ENCODE measurements at regions not wholly inside any gene's neighbourhood (a gene's known extent, or its start where the extent isn't known, plus 50 kb on each side); places are given as distances from the start of the nearest gene placed in this dataset.
"Not testable (repeated sequence)": the region's sequence is repeated elsewhere in the genome, so short reads cannot be mapped to it uniquely, and the experiment has no call there.

DNA sequence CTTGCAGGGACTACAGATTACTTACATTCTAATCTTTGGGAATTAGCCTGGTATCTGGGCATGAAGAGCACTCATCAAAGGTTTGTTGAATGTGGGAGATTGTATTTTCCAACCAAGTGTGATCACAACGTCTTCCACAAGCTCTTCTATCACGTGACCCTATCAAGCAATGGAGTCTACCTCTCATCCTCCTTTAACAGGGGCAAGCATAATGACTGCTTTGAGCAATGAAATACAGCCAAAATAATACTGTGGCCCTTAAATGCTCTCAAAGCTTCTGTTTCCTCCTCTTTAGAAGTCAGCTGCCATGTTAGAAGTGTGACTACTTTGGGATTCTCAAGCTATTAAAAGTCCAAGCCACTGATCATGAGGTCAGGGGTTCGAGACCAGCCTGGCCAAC, 794.2 kb upstream of the TPTE start:
- not testable (repeated sequence) for H3K27ac ChIP-seq (ENCODE audit: low read depth); H3K9me2 ChIP-seq (ENCODE audit: insufficient read depth); H3K4me1 Mint-ChIP-seq; H3K79me2 ChIP-seq (replicated peaks; ENCODE audit: insufficient read depth); H4K20me1 ChIP-seq (replicated peaks; ENCODE audit: insufficient read depth); ATAC-seq; H3K4me3 Mint-ChIP-seq; H3F3A ChIP-seq (replicated peaks; ENCODE audit: low read depth); H3K27me3 ChIP-seq (ENCODE audit: insufficient read depth); H3K4me3 ChIP-seq; H3K27me3 Mint-ChIP-seq (ENCODE audit: insufficient read depth, low read depth, poor library complexity); H3K27ac Mint-ChIP-seq; H3K4me2 ChIP-seq; H3K9me3 Mint-ChIP-seq; DNase-seq (ENCODE audit: low spot score); H3K4me1 ChIP-seq (ENCODE audit: insufficient read depth); H2AFZ ChIP-seq
- H3K36me3 ChIP-seq (ENCODE audit: insufficient read depth), result peaks cover 13% of the 10 kb centered on the region
- peaks cover 45% of the 10 kb centered on the region for H3K36me3 Mint-ChIP-seq (ENCODE audit: low read depth)

DNA sequence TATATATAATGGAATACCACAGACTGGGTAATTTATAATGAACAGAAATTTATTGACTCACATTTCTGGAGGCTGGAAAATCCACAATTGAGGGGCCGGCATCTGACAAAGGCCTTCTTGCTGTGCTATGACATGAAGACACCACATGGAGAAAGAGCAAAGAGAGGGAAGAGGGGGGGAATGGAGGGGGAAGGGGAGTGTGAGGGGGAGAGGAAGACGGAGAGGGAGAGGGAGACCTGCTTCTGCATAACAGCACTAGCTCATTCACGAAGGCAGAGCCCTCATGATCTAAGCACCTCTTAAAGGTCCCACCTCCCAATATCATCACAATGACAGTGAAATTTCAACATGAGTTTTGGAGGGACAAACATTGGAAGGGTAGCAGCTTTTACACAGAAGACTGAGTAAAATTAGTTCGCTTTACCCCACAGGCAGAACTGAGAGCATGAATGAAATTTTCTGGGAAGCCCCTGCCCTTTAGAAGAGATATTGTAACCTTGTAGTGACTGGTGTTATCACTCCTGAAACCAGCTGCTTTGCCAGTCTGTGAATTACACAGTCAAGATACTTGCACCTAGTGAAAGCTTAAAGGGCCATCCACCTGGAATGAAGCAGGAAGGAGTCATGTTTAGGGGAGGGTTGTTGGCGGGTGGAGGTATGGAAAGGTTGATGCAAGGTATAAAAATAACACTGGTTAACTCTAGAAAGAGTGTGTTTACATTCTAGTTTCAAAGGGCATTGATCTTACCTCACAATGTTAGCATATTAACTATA, 793.0 kb upstream of the TPTE start:
- not testable (repeated sequence) for H3K27me3 ChIP-seq (ENCODE audit: insufficient read depth); H4K20me1 ChIP-seq (replicated peaks; ENCODE audit: insufficient read depth); H3F3A ChIP-seq (replicated peaks; ENCODE audit: low read depth); H3K27ac Mint-ChIP-seq; H3K4me2 ChIP-seq; DNase-seq (ENCODE audit: low spot score); H3K79me2 ChIP-seq (replicated peaks; ENCODE audit: insufficient read depth); H3K9me2 ChIP-seq (ENCODE audit: insufficient read depth); H3K27me3 Mint-ChIP-seq (ENCODE audit: insufficient read depth, low read depth, poor library complexity); H2AFZ ChIP-seq; H3K27ac ChIP-seq (ENCODE audit: low read depth); H3K4me1 Mint-ChIP-seq; H3K9me3 Mint-ChIP-seq; H3K4me3 Mint-ChIP-seq; H3K4me3 ChIP-seq; ATAC-seq; H3K4me1 ChIP-seq (ENCODE audit: insufficient read depth)
- peaks cover 17% of the 10 kb centered on the region for H3K36me3 ChIP-seq (ENCODE audit: insufficient read depth)
- H3K36me3 Mint-ChIP-seq (ENCODE audit: low read depth), result peaks cover 44% of the 10 kb centered on the region

DNA sequence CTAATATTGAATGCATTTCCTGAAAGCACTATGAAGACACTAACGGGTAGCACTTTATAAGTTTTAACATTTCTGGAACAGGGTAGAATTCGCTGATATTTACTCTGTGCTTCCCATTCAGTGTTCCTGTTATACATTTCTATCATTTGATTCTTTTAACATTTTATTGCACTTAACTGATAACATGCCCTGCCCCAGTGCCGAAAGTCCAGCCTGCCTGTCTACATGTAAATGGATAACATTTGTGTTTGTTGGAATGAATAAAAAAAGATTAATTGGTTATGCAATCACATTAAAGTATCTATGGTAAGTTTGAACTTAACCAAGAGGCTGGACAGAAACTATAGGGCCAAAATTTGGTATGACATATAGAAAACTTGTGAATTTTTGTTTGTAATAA, 790.5 kb upstream of the TPTE start:
- Histone ChIP-seq H3K36me3 (ENCODE audit: insufficient read depth) (peaks cover 17% of the 10 kb centered on the region), H3K27ac (ENCODE audit: low read depth) (no peak overlapping the region), H3K4me2 (no peak overlapping the region), H4K20me1 (replicated peaks; ENCODE audit: insufficient read depth) (no peaks in the 10 kb centered on the region), H3K9me2 (ENCODE audit: insufficient read depth) (no peaks in the 10 kb centered on the region), H3F3A (replicated peaks; ENCODE audit: low read depth) (no peaks in the 10 kb centered on the region), H3K79me2 (replicated peaks; ENCODE audit: insufficient read depth) (no peaks in the 10 kb centered on the region), H3K4me3 (no peak overlapping the region), H2AFZ (no peak overlapping the region), H3K4me1 (ENCODE audit: insufficient read depth) (no peaks in the 10 kb centered on the region), H3K27me3 (ENCODE audit: insufficient read depth) (no peaks in the 10 kb centered on the region)
- Mint-ChIP-seq H3K4me1 (no peaks in the 10 kb centered on the region), H3K4me3 (no peak overlapping the region), H3K9me3 (no peaks in the 10 kb centered on the region; the same call in 1 of the 3 replicates), H3K36me3 (ENCODE audit: low read depth) (peaks cover 31% of the 10 kb centered on the region), H3K27me3 (ENCODE audit: insufficient read depth, low read depth, poor library complexity) (peaks cover 4% of the 10 kb centered on the region), H3K27ac (no peak overlapping the region)
- DNase-seq (ENCODE audit: low spot score), result no peak
- TF ChIP-seq, protein P1, sequence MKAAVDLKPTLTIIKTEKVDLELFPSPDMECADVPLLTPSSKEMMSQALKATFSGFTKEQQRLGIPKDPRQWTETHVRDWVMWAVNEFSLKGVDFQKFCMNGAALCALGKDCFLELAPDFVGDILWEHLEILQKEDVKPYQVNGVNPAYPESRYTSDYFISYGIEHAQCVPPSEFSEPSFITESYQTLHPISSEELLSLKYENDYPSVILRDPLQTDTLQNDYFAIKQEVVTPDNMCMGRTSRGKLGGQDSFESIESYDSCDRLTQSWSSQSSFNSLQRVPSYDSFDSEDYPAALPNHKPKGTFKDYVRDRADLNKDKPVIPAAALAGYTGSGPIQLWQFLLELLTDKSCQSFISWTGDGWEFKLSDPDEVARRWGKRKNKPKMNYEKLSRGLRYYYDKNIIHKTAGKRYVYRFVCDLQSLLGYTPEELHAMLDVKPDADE (IDR thresholded peaks at IDR 0.05), result no peak
- TF ChIP-seq, protein P2, sequence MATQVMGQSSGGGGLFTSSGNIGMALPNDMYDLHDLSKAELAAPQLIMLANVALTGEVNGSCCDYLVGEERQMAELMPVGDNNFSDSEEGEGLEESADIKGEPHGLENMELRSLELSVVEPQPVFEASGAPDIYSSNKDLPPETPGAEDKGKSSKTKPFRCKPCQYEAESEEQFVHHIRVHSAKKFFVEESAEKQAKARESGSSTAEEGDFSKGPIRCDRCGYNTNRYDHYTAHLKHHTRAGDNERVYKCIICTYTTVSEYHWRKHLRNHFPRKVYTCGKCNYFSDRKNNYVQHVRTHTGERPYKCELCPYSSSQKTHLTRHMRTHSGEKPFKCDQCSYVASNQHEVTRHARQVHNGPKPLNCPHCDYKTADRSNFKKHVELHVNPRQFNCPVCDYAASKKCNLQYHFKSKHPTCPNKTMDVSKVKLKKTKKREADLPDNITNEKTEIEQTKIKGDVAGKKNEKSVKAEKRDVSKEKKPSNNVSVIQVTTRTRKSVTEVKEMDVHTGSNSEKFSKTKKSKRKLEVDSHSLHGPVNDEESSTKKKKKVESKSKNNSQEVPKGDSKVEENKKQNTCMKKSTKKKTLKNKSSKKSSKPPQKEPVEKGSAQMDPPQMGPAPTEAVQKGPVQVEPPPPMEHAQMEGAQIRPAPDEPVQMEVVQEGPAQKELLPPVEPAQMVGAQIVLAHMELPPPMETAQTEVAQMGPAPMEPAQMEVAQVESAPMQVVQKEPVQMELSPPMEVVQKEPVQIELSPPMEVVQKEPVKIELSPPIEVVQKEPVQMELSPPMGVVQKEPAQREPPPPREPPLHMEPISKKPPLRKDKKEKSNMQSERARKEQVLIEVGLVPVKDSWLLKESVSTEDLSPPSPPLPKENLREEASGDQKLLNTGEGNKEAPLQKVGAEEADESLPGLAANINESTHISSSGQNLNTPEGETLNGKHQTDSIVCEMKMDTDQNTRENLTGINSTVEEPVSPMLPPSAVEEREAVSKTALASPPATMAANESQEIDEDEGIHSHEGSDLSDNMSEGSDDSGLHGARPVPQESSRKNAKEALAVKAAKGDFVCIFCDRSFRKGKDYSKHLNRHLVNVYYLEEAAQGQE (IDR thresholded peaks at IDR 0.05; ENCODE audit: unreplicated experiment), result no peak
- TF ChIP-seq JUNB (IDR thresholded peaks at IDR 0.05; ENCODE audit: unreplicated experiment), result no peak
- no peak for TF ChIP-seq POLR2AphosphoS5 (IDR thresholded peaks at IDR 0.05; ENCODE audit: low read depth)
- no peak for TF ChIP-seq EZH2 (IDR thresholded peaks at IDR 0.05; ENCODE audit: low read depth, unreplicated experiment)
- TF ChIP-seq, protein P3, sequence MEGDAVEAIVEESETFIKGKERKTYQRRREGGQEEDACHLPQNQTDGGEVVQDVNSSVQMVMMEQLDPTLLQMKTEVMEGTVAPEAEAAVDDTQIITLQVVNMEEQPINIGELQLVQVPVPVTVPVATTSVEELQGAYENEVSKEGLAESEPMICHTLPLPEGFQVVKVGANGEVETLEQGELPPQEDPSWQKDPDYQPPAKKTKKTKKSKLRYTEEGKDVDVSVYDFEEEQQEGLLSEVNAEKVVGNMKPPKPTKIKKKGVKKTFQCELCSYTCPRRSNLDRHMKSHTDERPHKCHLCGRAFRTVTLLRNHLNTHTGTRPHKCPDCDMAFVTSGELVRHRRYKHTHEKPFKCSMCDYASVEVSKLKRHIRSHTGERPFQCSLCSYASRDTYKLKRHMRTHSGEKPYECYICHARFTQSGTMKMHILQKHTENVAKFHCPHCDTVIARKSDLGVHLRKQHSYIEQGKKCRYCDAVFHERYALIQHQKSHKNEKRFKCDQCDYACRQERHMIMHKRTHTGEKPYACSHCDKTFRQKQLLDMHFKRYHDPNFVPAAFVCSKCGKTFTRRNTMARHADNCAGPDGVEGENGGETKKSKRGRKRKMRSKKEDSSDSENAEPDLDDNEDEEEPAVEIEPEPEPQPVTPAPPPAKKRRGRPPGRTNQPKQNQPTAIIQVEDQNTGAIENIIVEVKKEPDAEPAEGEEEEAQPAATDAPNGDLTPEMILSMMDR (conservative IDR thresholded peaks at IDR 0.05; ENCODE audit: low read depth in 2 of 2), result no peak
- no peak for ATAC-seq

DNA sequence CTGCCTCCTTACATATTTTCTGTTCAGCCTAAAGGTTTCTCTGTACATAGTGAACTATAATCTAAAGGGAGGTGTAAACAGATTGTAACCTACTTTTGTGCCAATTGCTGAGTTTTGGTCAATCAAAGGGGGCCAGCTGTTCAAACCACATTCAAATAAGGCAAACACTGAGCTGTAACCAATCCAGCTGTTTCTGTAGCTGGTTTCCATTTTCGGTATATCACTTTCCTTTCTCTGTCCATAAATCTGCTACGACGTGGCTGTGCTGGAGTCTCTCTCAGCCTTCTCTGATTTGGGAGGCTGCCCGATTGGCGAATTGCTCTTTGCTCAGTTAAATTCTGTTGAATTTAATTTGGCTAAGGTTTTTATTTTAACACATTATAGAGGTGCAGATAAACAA, 790.1 kb upstream of the TPTE start:
- H4K20me1 ChIP-seq (replicated peaks; ENCODE audit: insufficient read depth); ATAC-seq; H3K27me3 Mint-ChIP-seq (ENCODE audit: insufficient read depth, low read depth, poor library complexity); H3K9me2 ChIP-seq (ENCODE audit: insufficient read depth); H3K4me3 Mint-ChIP-seq; H3F3A ChIP-seq (replicated peaks; ENCODE audit: low read depth); H3K27ac ChIP-seq (ENCODE audit: low read depth); DNase-seq (ENCODE audit: low spot score); H3K4me2 ChIP-seq; H3K79me2 ChIP-seq (replicated peaks; ENCODE audit: insufficient read depth); H2AFZ ChIP-seq; H3K4me3 ChIP-seq; H3K4me1 Mint-ChIP-seq; H3K4me1 ChIP-seq (ENCODE audit: insufficient read depth); H3K27me3 ChIP-seq (ENCODE audit: insufficient read depth); H3K9me3 Mint-ChIP-seq; H3K27ac Mint-ChIP-seq: not testable (repeated sequence)
- H3K36me3 ChIP-seq (ENCODE audit: insufficient read depth), result peaks cover 14% of the 10 kb centered on the region
- H3K36me3 Mint-ChIP-seq (ENCODE audit: low read depth), result peaks cover 30% of the 10 kb centered on the region
